ENCODE measurements at regions not wholly inside any gene's neighbourhood (a gene's known extent, or its start where the extent isn't known, plus 50 kb on each side); places are given as distances from the start of the nearest gene placed in this dataset.

DNA sequence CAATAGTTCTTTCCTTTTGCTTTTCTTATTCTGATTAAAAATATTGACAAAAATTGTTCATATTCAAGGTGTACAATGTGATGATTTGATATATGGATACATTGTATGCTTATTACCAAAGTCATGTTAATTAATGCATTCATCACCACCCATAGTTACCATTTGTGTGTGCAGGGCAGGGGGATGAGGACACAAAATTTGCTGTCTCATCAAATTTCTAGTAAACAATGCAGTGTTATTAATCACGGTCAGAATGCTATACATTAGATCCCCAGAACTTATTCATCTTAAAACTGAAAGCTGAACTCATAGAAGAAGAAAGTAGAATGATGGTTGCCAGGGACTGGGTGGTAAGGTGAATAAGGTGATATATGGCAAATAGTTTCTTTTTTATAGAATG, 303.7 kb upstream of the SLC24A2 start:
- TF ChIP-seq POLR2A (IDR thresholded peaks at IDR 0.05): no peak
- TF ChIP-seq, protein P1, sequence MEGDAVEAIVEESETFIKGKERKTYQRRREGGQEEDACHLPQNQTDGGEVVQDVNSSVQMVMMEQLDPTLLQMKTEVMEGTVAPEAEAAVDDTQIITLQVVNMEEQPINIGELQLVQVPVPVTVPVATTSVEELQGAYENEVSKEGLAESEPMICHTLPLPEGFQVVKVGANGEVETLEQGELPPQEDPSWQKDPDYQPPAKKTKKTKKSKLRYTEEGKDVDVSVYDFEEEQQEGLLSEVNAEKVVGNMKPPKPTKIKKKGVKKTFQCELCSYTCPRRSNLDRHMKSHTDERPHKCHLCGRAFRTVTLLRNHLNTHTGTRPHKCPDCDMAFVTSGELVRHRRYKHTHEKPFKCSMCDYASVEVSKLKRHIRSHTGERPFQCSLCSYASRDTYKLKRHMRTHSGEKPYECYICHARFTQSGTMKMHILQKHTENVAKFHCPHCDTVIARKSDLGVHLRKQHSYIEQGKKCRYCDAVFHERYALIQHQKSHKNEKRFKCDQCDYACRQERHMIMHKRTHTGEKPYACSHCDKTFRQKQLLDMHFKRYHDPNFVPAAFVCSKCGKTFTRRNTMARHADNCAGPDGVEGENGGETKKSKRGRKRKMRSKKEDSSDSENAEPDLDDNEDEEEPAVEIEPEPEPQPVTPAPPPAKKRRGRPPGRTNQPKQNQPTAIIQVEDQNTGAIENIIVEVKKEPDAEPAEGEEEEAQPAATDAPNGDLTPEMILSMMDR (IDR thresholded peaks at IDR 0.05 in 4 of 5, conservative IDR thresholded peaks at IDR 0.05 in 1 of 5): no peak
